ENCODE measurements at regions not wholly inside any gene's neighbourhood (a gene's known extent, or its start where the extent isn't known, plus 50 kb on each side); places are given as distances from the start of the nearest gene placed in this dataset.

- H3K4me3 ChIP-seq (ENCODE audit: low read depth, low read length): no peak overlapping the region
- TF ChIP-seq, protein P1, sequence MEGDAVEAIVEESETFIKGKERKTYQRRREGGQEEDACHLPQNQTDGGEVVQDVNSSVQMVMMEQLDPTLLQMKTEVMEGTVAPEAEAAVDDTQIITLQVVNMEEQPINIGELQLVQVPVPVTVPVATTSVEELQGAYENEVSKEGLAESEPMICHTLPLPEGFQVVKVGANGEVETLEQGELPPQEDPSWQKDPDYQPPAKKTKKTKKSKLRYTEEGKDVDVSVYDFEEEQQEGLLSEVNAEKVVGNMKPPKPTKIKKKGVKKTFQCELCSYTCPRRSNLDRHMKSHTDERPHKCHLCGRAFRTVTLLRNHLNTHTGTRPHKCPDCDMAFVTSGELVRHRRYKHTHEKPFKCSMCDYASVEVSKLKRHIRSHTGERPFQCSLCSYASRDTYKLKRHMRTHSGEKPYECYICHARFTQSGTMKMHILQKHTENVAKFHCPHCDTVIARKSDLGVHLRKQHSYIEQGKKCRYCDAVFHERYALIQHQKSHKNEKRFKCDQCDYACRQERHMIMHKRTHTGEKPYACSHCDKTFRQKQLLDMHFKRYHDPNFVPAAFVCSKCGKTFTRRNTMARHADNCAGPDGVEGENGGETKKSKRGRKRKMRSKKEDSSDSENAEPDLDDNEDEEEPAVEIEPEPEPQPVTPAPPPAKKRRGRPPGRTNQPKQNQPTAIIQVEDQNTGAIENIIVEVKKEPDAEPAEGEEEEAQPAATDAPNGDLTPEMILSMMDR (IDR thresholded peaks at IDR 0.05; ENCODE audit: low read depth, low read length, missing control alignments): peak; percentile 30
- in situ Hi-C loops (cut with HindIII; ENCODE audit: low sequenced_read_pairs): no loop called here
- no peak for DNase-seq (ENCODE audit: low read depth)
These were observed 62.5 kb upstream of the PTPN3 start for GRCh38 chr9:109560470-109561132.

GRCh38 chr9:109561137-109561536, 63.0 kb upstream of the PTPN3 start:
- TF ChIP-seq, protein P1 (IDR thresholded peaks at IDR 0.05; ENCODE audit: low read depth, low read length, missing control alignments): no peak
- no peak for DNase-seq (ENCODE audit: low read depth)
- in situ Hi-C loops (cut with HindIII; ENCODE audit: low sequenced_read_pairs): no loop called here
- no peak overlapping the region for H3K4me3 ChIP-seq (ENCODE audit: low read depth, low read length)

GRCh38 chr9:109568089-109568488, 70.0 kb upstream of the PTPN3 start:
- TF ChIP-seq, protein P1 (IDR thresholded peaks at IDR 0.05; ENCODE audit: low read depth, low read length, missing control alignments): no peak
- no peak for DNase-seq (ENCODE audit: low read depth)
- in situ Hi-C loops (cut with HindIII; ENCODE audit: low sequenced_read_pairs): no loop called here
- no peak overlapping the region for H3K4me3 ChIP-seq (ENCODE audit: low read depth, low read length)

DNA sequence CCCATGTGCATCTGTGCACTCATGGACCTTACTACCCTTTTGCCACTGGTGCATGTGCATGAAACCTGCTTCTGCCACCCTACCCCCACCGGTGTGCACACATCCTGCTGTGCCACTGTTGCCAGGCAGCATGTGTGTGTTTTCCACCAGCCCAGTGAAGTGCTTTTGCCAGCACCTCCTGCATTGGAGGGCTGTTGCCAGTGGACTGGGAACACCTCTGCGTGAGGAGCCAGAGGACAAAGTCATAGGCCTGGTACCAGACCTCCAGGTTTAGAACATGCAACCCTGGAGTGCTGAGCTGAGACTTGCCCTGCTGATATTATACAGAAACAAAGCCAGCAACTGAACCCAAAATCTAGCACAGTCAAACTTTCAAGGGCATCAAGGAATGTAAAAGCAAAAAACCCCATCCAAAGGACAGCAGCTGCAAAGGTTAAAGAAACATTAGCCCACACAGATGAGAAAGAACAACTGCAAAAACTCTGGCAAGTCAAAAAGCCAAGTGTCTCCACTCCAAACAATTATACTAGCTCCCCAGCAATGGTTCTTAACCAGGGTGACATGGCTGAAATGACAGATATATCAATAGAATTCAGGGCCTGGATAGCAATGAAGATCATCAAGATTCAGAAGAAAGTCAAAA, 70.6 kb upstream of the PTPN3 start:
- in situ Hi-C loops (cut with HindIII; ENCODE audit: low sequenced_read_pairs): no loop called here
- no peak overlapping the region for H3K4me3 ChIP-seq (ENCODE audit: low read depth, low read length)
- DNase-seq (ENCODE audit: low read depth): no peak
- TF ChIP-seq, protein P1 (IDR thresholded peaks at IDR 0.05; ENCODE audit: low read depth, low read length, missing control alignments): no peak

- no peak overlapping the region for H3K4me3 ChIP-seq (ENCODE audit: low read depth, low read length)
- DNase-seq (ENCODE audit: low read depth): peak; percentile 58
- TF ChIP-seq, protein P1 (IDR thresholded peaks at IDR 0.05; ENCODE audit: low read depth, low read length, missing control alignments): peak; percentile 67
- in situ Hi-C loops (cut with HindIII; ENCODE audit: low sequenced_read_pairs): no loop called here
These were observed 76.2 kb upstream of the PTPN3 start for GRCh38 chr9:109574061-109574882.

GRCh38 chr9:109576762-109577161, 78.7 kb upstream of the PTPN3 start:
- DNase-seq (ENCODE audit: low read depth): no peak
- H3K4me3 ChIP-seq (ENCODE audit: low read depth, low read length): no peak overlapping the region
- TF ChIP-seq, protein P1 (IDR thresholded peaks at IDR 0.05; ENCODE audit: low read depth, low read length, missing control alignments): no peak
- in situ Hi-C loops (cut with HindIII; ENCODE audit: low sequenced_read_pairs): no loop called here
